ENCODE measurements at regions not wholly inside any gene's neighbourhood (a gene's known extent, or its start where the extent isn't known, plus 50 kb on each side); places are given as distances from the start of the nearest gene placed in this dataset.

DNA sequence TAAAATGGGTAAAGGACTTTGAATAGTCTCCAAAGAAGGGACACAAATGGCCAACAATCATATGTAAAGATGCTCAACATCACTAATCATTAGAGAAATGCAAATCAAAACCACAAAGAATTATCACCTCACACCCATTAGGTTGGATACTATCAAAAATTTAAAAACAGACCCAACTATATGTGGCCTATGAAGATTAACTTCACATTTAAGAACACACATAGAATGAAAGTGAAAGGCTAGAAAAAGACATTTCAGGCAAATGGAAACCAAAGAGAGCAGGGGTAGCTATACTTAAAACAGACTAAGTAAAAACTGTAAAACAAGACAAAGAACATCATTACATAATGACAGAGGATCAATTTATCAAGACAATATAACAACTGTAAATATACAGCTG is 53.5 kb upstream of the ASPRV1 start:
- Mint-ChIP-seq H3K36me3 (peaks cover 45 to 49% of the 10 kb centered on the region in 2 donors), H3K9me3 (peaks cover 0 to 3% (median 0%) of the 10 kb centered on the region in 8 donors), H3K27ac (no peak overlapping the region), H3K27me3 (no peaks in the 10 kb centered on the region), H3K4me3 (no peak overlapping the region), H3K4me1 (peaks cover 9 to 19% (median 14%) of the 10 kb centered on the region in 4 donors)
- ChIA-PET POLR2A (ENCODE audit: partially characterized antibody) (no interaction called here), CTCF (ENCODE audit: partially characterized antibody) (interaction anchor here (0.6 kb wide), 1 partner anchor 9 kb away, joined by 3 read pairs; no protein-coding TSS in a partner anchor)
- Histone ChIP-seq H3K27ac (ENCODE audit: low read depth, low read length) (no peak overlapping the region), H3K9me3 (ENCODE audit: control insufficient read depth in 1 of 2, low read length in 2 of 2) (no peaks in the 10 kb centered on the region), H3K27me3 (ENCODE audit: insufficient read depth, low read length) (no peaks in the 10 kb centered on the region), H3K36me3 (ENCODE audit: insufficient read depth, low read length) (no peaks in the 10 kb centered on the region), H3K4me3 (ENCODE audit: low read length in 2 of 2) (no peak overlapping the region), H3K4me1 (ENCODE audit: insufficient read depth, low read length) (no peaks in the 10 kb centered on the region)
- no peak for DNase-seq
- intact Hi-C loops (cut with micrococcal nuclease), result no loop called here

DNA sequence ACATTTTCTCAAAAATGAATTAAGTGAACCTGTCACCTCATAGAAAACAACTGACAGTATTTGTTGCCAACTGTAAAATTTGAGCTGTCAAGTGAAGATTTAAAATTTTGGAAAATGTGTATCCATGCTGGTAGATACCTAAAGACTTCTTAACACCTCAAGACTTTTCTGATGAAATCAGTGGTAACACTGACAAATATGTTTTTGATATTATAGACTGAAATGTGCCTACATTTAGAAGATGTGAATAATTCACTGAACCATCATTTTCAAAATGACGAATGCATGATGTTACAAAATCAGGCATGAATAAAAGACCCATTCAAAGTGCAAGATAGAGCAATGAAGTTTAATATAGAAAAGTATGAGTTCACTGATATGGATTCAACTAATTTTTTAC is 51.5 kb upstream of the ASPRV1 start:
- no peaks in the 10 kb centered on the region for H3K27me3 Mint-ChIP-seq
- H3K4me3 Mint-ChIP-seq, result no peak overlapping the region
- CTCF ChIA-PET (ENCODE audit: partially characterized antibody), result no interaction called here
- peaks cover 38 to 41% of the 10 kb centered on the region in 2 donors for H3K36me3 Mint-ChIP-seq
- no peak overlapping the region for H3K27ac Mint-ChIP-seq
- no peak for DNase-seq
- Histone ChIP-seq H3K27me3 (ENCODE audit: insufficient read depth, low read length) (no peaks in the 10 kb centered on the region), H3K9me3 (ENCODE audit: control insufficient read depth in 1 of 2, low read length in 2 of 2) (no peaks in the 10 kb centered on the region), H3K4me3 (ENCODE audit: low read length in 2 of 2) (no peak overlapping the region), H3K4me1 (ENCODE audit: insufficient read depth, low read length) (no peaks in the 10 kb centered on the region), H3K27ac (ENCODE audit: low read depth, low read length) (no peak overlapping the region), H3K36me3 (ENCODE audit: insufficient read depth, low read length) (no peaks in the 10 kb centered on the region)
- intact Hi-C loops (cut with micrococcal nuclease), result no loop called here
- peaks cover 0 to 7% (median 4%) of the 10 kb centered on the region in 4 donors for H3K4me1 Mint-ChIP-seq
- H3K9me3 Mint-ChIP-seq, result peaks cover 0 to 2% (median 0%) of the 10 kb centered on the region in 8 donors
- POLR2A ChIA-PET (ENCODE audit: partially characterized antibody), result no interaction called here

DNA sequence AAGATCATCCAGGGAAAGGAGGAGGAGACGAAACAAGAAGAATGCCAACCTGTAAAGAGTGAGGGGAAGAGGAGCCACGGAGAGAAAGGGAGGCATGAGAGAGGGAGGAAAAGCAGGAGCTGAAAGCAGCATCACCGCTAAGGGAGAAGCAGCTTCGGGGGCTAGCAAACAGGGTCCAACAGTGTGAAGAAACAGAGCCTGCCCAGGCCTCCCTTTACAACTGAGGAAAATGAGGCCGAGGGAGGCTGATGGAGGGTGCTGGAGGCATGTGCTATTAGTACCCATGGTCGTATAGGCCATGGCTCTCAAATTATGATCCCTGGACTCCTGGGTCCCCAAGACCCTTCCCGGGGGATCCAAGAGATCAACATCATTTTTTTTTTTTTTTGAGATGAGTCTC is 50.4 kb upstream of the ASPRV1 start:
- Mint-ChIP-seq H3K36me3 (peaks cover 33 to 37% of the 10 kb centered on the region in 2 donors), H3K27ac (peak overlapping the region in 3 of 7 donors; percentile 9 to 64 (median 25)), H3K4me1 (peaks cover 0 to 7% (median 4%) of the 10 kb centered on the region in 4 donors), H3K9me3 (peaks cover 0 to 2% (median 0%) of the 10 kb centered on the region in 8 donors), H3K27me3 (no peaks in the 10 kb centered on the region), H3K4me3 (no peak overlapping the region)
- H3K36me3 ChIP-seq (ENCODE audit: insufficient read depth, low read length), result no peaks in the 10 kb centered on the region
- H3K4me3 ChIP-seq (ENCODE audit: low read length in 2 of 2), result no peak overlapping the region
- no peaks in the 10 kb centered on the region for H3K27me3 ChIP-seq (ENCODE audit: insufficient read depth, low read length)
- intact Hi-C loops (cut with micrococcal nuclease), result no loop called here
- ChIA-PET CTCF (ENCODE audit: partially characterized antibody) (no interaction called here), POLR2A (ENCODE audit: partially characterized antibody) (no interaction called here)
- no peaks in the 10 kb centered on the region for H3K4me1 ChIP-seq (ENCODE audit: insufficient read depth, low read length)
- H3K27ac ChIP-seq (ENCODE audit: low read depth, low read length), result no peak overlapping the region
- DNase-seq, result no peak
- H3K9me3 ChIP-seq (ENCODE audit: control insufficient read depth in 1 of 2, low read length in 2 of 2), result no peaks in the 10 kb centered on the region

DNA sequence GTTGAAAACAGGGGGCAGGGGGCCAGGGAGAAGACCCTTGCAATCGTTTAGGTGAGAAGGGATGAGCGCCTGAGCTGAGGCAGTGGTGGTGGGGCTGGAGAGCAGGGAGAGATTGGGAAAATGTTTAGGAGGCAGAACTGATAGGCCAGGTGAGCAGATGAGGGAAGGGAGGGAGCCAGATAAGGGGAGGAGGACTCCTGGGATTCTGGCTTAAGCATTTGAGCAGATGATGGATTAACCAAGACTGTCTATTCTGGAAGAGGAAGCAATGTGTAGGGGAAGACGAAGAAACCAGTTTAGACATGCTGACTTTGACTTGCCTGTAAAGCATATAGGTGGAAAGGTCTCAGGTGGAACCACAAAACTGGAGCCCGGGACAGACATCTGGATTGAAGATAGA is 49.9 kb upstream of the ASPRV1 start:
- Mint-ChIP-seq H3K27me3 (no peaks in the 10 kb centered on the region), H3K4me3 (no peak overlapping the region), H3K27ac (peak overlapping the region in 4 of 7 donors; percentile 9 to 64 (median 40)), H3K9me3 (peaks cover 0 to 2% (median 0%) of the 10 kb centered on the region in 8 donors), H3K4me1 (peaks cover 0 to 7% (median 4%) of the 10 kb centered on the region in 4 donors), H3K36me3 (peaks cover 29 to 36% of the 10 kb centered on the region in 2 donors)
- Histone ChIP-seq H3K27me3 (ENCODE audit: insufficient read depth, low read length) (no peaks in the 10 kb centered on the region), H3K4me1 (ENCODE audit: insufficient read depth, low read length) (no peaks in the 10 kb centered on the region), H3K36me3 (ENCODE audit: insufficient read depth, low read length) (no peaks in the 10 kb centered on the region), H3K9me3 (ENCODE audit: control insufficient read depth in 1 of 2, low read length in 2 of 2) (no peaks in the 10 kb centered on the region), H3K4me3 (ENCODE audit: low read length in 2 of 2) (no peak overlapping the region), H3K27ac (ENCODE audit: low read depth, low read length) (no peak overlapping the region)
- no peak for DNase-seq
- intact Hi-C loops (cut with micrococcal nuclease), result no loop called here
- ChIA-PET CTCF (ENCODE audit: partially characterized antibody) (no interaction called here), POLR2A (ENCODE audit: partially characterized antibody) (no interaction called here)

Data from CD4-positive, alpha-beta memory T cell (primary cell).